ENCODE measurements at regions not wholly inside any gene's neighbourhood (a gene's known extent, or its start where the extent isn't known, plus 50 kb on each side); places are given as distances from the start of the nearest gene placed in this dataset.

- no peak for DNase-seq (ENCODE audit: low read depth)
- TF ChIP-seq, protein P1, sequence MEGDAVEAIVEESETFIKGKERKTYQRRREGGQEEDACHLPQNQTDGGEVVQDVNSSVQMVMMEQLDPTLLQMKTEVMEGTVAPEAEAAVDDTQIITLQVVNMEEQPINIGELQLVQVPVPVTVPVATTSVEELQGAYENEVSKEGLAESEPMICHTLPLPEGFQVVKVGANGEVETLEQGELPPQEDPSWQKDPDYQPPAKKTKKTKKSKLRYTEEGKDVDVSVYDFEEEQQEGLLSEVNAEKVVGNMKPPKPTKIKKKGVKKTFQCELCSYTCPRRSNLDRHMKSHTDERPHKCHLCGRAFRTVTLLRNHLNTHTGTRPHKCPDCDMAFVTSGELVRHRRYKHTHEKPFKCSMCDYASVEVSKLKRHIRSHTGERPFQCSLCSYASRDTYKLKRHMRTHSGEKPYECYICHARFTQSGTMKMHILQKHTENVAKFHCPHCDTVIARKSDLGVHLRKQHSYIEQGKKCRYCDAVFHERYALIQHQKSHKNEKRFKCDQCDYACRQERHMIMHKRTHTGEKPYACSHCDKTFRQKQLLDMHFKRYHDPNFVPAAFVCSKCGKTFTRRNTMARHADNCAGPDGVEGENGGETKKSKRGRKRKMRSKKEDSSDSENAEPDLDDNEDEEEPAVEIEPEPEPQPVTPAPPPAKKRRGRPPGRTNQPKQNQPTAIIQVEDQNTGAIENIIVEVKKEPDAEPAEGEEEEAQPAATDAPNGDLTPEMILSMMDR (IDR thresholded peaks at IDR 0.05; ENCODE audit: insufficient read depth, low read length, poor library complexity, severe bottlenecking), result no peak
Measured at GRCh38 chr6:14873781-14874441, 372.0 kb upstream of the JARID2 start.

DNA sequence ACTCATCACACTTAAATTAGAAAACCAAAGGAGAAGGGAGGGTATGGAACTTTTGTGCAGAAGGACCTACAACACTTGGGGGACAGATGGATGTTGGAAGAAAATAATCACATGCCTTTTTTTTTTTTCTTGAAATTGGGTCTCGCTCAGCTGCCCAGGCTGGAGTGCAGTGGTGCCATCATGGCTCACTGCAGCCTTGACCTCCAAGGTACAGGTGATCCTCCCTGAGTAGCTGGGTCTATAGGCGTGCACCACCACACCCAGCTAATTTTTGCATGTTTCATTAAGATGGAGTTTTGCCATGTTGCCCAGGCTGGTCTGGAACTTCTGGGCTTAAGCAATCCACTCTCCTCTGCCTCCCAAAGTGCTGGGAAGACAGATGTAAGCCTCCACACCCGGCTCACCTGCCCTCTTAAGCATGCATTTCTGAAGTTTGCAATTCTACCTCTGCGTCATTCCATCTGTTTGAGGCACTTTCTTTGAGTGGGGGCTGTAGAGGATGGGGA is 370.8 kb upstream of the JARID2 start:
- no peak for DNase-seq (ENCODE audit: low read depth)
- Histone ChIP-seq H3K27me3 (ENCODE audit: control insufficient read depth, insufficient read depth, low read length) (no peaks in the 10 kb centered on the region), H3K36me3 (ENCODE audit: control insufficient read depth, insufficient read depth, low read length) (no peaks in the 10 kb centered on the region), H3K4me3 (ENCODE audit: low read depth, low read length) (no peak overlapping the region)
- TF ChIP-seq, protein P1 (IDR thresholded peaks at IDR 0.05; ENCODE audit: insufficient read depth, low read length, poor library complexity, severe bottlenecking), result no peak

More at GRCh38 chr6:14873781-14874441, 372.0 kb upstream of the JARID2 start:
- Histone ChIP-seq H3K4me3 (ENCODE audit: low read depth, low read length) (no peak overlapping the region), H3K27me3 (ENCODE audit: control insufficient read depth, insufficient read depth, low read length) (no peaks in the 10 kb centered on the region), H3K36me3 (ENCODE audit: control insufficient read depth, insufficient read depth, low read length) (no peaks in the 10 kb centered on the region)

DNA sequence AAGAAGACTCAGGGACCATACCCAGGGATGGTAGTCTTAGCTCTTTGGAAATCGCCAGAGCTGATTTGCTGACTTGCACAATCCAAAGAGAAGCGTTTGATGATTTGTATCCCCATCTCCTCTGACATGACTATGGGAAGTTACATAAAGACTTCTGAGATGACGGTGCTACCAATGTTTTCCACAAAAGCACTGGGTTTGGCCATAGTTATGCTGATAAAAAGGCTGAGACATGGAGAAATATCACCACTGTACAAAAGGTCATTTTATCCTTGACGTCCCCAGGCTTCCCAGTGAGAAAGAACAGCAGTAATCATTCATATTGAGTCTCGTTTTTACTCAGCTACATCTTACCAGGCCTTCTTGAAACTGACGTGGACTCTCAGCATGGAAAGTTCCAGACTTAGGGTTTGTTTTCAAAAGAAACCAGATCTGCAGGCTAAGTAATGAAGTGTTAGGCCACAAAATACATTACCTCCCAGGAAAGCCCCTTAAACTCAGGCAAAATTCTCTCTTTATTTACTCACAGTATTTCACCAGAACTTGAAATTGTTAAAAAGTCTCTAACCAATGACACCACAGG is 370.3 kb upstream of the JARID2 start:
- H3K27me3 ChIP-seq (ENCODE audit: control insufficient read depth, insufficient read depth, low read length), result no peaks in the 10 kb centered on the region
- no peak for DNase-seq (ENCODE audit: low read depth)
- no peaks in the 10 kb centered on the region for H3K36me3 ChIP-seq (ENCODE audit: control insufficient read depth, insufficient read depth, low read length)
- H3K4me3 ChIP-seq (ENCODE audit: low read depth, low read length), result no peak overlapping the region
- TF ChIP-seq, protein P1 (IDR thresholded peaks at IDR 0.05; ENCODE audit: insufficient read depth, low read length, poor library complexity, severe bottlenecking), result no peak

DNA sequence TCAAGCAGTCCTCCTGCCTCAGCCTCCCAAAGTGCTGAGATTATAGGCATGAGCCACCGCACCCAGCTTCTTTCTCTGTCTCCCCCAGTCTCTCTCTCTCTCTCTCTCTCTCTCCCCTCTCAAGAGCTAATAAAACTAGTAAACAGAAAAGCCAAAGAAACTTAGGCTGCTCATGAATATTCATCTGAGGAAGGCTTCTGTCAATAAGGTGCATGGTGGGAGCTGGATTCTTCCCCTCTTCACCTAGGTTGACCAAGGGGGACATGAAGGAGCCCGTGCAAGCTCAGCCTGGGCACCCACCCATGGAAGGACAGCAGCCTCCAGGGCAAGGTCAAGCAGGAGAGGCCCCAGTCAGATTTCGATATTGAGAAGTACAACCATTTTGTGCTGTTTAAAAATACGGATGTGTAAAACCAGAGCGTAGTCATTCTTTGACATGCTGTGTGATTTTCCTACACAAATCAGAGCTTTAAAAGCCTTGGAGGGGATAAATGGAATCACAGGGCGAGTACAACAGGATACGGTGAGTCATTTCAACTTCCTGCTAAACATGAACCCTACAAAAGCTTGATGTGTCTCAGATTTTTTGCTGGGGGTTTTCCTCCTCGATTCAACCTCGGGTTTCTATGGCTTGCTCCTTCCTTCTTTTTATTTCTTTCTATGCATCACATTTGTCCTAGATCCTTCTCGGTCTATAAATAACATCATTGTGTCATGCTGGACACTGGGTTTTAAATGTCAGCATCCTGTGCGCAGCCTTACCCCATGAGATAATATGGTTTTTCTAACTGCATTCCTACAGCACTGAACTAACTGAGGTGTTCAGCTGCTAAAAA is 368.9 kb upstream of the JARID2 start:
- DNase-seq (ENCODE audit: low read depth), result peak; percentile 80
- Histone ChIP-seq H3K4me3 (ENCODE audit: low read depth, low read length) (no peak overlapping the region), H3K27me3 (ENCODE audit: control insufficient read depth, insufficient read depth, low read length) (no peaks in the 10 kb centered on the region), H3K36me3 (ENCODE audit: control insufficient read depth, insufficient read depth, low read length) (no peaks in the 10 kb centered on the region)
- TF ChIP-seq, protein P1 (IDR thresholded peaks at IDR 0.05; ENCODE audit: insufficient read depth, low read length, poor library complexity, severe bottlenecking), result no peak

DNA sequence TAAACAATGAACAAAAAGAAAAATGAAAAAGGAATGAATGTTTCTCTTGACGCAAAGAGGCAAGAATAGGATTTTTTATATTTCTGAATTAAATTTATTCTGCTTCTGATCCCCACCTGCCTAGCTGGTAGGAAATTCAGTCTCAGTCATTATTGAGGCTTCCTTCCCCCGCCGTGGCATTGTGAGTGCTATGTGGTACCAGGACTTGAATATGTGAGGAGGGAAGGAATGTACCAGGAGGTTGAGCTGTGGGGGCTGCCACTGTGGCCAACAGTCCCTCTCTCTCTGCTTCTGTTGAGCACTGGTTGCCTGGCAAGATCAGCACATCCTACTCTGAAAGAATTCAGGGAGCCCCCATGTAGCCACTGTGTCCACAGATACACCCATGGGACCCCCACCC is 368.1 kb upstream of the JARID2 start:
- TF ChIP-seq, protein P1 (IDR thresholded peaks at IDR 0.05; ENCODE audit: insufficient read depth, low read length, poor library complexity, severe bottlenecking), result no peak
- Histone ChIP-seq H3K36me3 (ENCODE audit: control insufficient read depth, insufficient read depth, low read length) (no peaks in the 10 kb centered on the region), H3K4me3 (ENCODE audit: low read depth, low read length) (no peak overlapping the region), H3K27me3 (ENCODE audit: control insufficient read depth, insufficient read depth, low read length) (no peaks in the 10 kb centered on the region)
- DNase-seq (ENCODE audit: low read depth), result no peak
